Stomach smooth muscle (tissue), 2 donors: ENCODE measurements at regions not wholly inside any gene's neighbourhood (a gene's known extent, or its start where the extent isn't known, plus 50 kb on each side); places are given as distances from the start of the nearest gene placed in this dataset.

Source experiments
- H3K27ac ChIP-seq: one replicate; pipeline ENCODE4 v1.7.0; 2013; ENCODE audit warnings: mild to moderate bottlenecking, low read length, inconsistent platforms
- H3K27me3 ChIP-seq, 2 donors: one replicate each; pipeline ENCODE4 v1.7.0; 2013; ENCODE audit warnings: low read length in 2 of 2; ENCODE audit not compliant: insufficient read depth in 2 of 2, control insufficient read depth in 1 of 2
- H3K36me3 ChIP-seq, 2 donors: one replicate each; pipeline ENCODE4 v1.7.0; 2013; ENCODE audit warnings: low read length in 2 of 2; ENCODE audit not compliant: control insufficient read depth in 2 of 2, insufficient read depth in 2 of 2
- H3K4me1 ChIP-seq: one replicate; pipeline ENCODE4 v1.7.0; 2013; ENCODE audit warnings: low read length; ENCODE audit not compliant: control insufficient read depth, insufficient read depth
- H3K4me3 ChIP-seq, 2 donors: one replicate each; pipeline ENCODE4 v1.7.0; 2013; ENCODE audit warnings: low read length in 2 of 2
- H3K9ac ChIP-seq, 2 donors: one replicate each; pipeline ENCODE4 v1.7.0; 2013; ENCODE audit warnings: low read length in 2 of 2, mild to moderate bottlenecking in 1 of 2
- H3K9me3 ChIP-seq, 2 donors: one replicate each; pipeline ENCODE4 v1.7.0; 2013; ENCODE audit warnings: low read length in 2 of 2; ENCODE audit not compliant: control insufficient read depth in 2 of 2
- donor health status: healthy.
- donor health status: Pancreatic carcinoma.

GRCh38 chr9:88642336-88642735, 107.4 kb downstream of the NXNL2 start:
- Histone ChIP-seq H3K4me1 (no peaks in the 10 kb centered on the region), H3K4me3 (no peak overlapping the region), H3K9me3 (peaks cover 0 to 5% of the 10 kb centered on the region in 2 donors), H3K36me3 (no peaks in the 10 kb centered on the region), H3K27me3 (no peaks in the 10 kb centered on the region), H3K27ac (no peak overlapping the region), H3K9ac (no peak overlapping the region)

GRCh38 chr9:88643931-88644330, 109.0 kb downstream of the NXNL2 start:
- Histone ChIP-seq H3K9me3 (peaks cover 0 to 5% of the 10 kb centered on the region in 2 donors), H3K27me3 (no peaks in the 10 kb centered on the region), H3K4me1 (no peaks in the 10 kb centered on the region), H3K36me3 (no peaks in the 10 kb centered on the region), H3K4me3 (no peak overlapping the region), H3K9ac (no peak overlapping the region), H3K27ac (no peak overlapping the region)

GRCh38 chr9:88645172-88645878, 110.3 kb downstream of the NXNL2 start:
- Histone ChIP-seq H3K4me1 (no peaks in the 10 kb centered on the region), H3K9ac (no peak overlapping the region), H3K27ac (no peak overlapping the region), H3K9me3 (peaks cover 0 to 5% of the 10 kb centered on the region in 2 donors), H3K27me3 (no peaks in the 10 kb centered on the region), H3K4me3 (peak overlapping the region in 1 of 2 donors; percentile 8), H3K36me3 (no peaks in the 10 kb centered on the region)

GRCh38 chr9:88645879-88646199, 110.9 kb downstream of the NXNL2 start:
- no peak overlapping the region for H3K27ac ChIP-seq
- H3K9ac ChIP-seq = no peak overlapping the region

GRCh38 chr9:88646539-88647300, 111.7 kb downstream of the NXNL2 start:
- H3K4me1 ChIP-seq = no peaks in the 10 kb centered on the region
- H3K9ac ChIP-seq = no peak overlapping the region
- no peaks in the 10 kb centered on the region for H3K36me3 ChIP-seq
- no peak overlapping the region for H3K4me3 ChIP-seq
- no peak overlapping the region for H3K27ac ChIP-seq
- H3K27me3 ChIP-seq = no peaks in the 10 kb centered on the region
- H3K9me3 ChIP-seq = peaks cover 0 to 5% of the 10 kb centered on the region in 2 donors

More at GRCh38 chr9:88645879-88646199, 110.9 kb downstream of the NXNL2 start:
- Histone ChIP-seq H3K4me3 (peak overlapping the region in 1 of 2 donors; percentile 8), H3K27me3 (no peaks in the 10 kb centered on the region), H3K36me3 (no peaks in the 10 kb centered on the region), H3K9me3 (peaks cover 0 to 5% of the 10 kb centered on the region in 2 donors), H3K4me1 (no peaks in the 10 kb centered on the region)

GRCh38 chr9:88651682-88652633, 117.0 kb downstream of the NXNL2 start:
- H3K9ac ChIP-seq = no peak overlapping the region
- H3K9me3 ChIP-seq = no peaks in the 10 kb centered on the region
- no peaks in the 10 kb centered on the region for H3K36me3 ChIP-seq
- no peaks in the 10 kb centered on the region for H3K4me1 ChIP-seq
- H3K27me3 ChIP-seq = no peaks in the 10 kb centered on the region
- H3K27ac ChIP-seq = peak overlapping the region; percentile 37
- no peak overlapping the region for H3K4me3 ChIP-seq

GRCh38 chr9:88652876-88653275, 117.9 kb downstream of the NXNL2 start:
- Histone ChIP-seq H3K9ac (no peak overlapping the region), H3K27ac (peak overlapping the region; percentile 37), H3K4me1 (no peaks in the 10 kb centered on the region), H3K4me3 (no peak overlapping the region), H3K9me3 (no peaks in the 10 kb centered on the region), H3K36me3 (no peaks in the 10 kb centered on the region), H3K27me3 (no peaks in the 10 kb centered on the region)

GRCh38 chr9:88653406-88653805, 118.4 kb downstream of the NXNL2 start:
- Histone ChIP-seq H3K9me3 (no peaks in the 10 kb centered on the region), H3K27ac (no peak overlapping the region), H3K9ac (no peak overlapping the region), H3K36me3 (no peaks in the 10 kb centered on the region), H3K4me1 (no peaks in the 10 kb centered on the region), H3K4me3 (no peak overlapping the region), H3K27me3 (no peaks in the 10 kb centered on the region)

- no peaks in the 10 kb centered on the region for H3K36me3 ChIP-seq
- no peak overlapping the region for H3K9ac ChIP-seq
- H3K9me3 ChIP-seq = no peaks in the 10 kb centered on the region
- no peaks in the 10 kb centered on the region for H3K27me3 ChIP-seq
- H3K4me3 ChIP-seq = no peak overlapping the region
- H3K4me1 ChIP-seq = no peaks in the 10 kb centered on the region
- H3K27ac ChIP-seq = no peak overlapping the region
These were observed 118.9 kb downstream of the NXNL2 start for GRCh38 chr9:88653911-88654310.

- Histone ChIP-seq H3K9ac (no peak overlapping the region), H3K27ac (no peak overlapping the region)
These were observed 122.9 kb downstream of the NXNL2 start for GRCh38 chr9:88657893-88658292.

More at GRCh38 chr9:88657893-88658292, 122.9 kb downstream of the NXNL2 start:
- no peaks in the 10 kb centered on the region for H3K36me3 ChIP-seq
- no peaks in the 10 kb centered on the region for H3K4me1 ChIP-seq
- H3K9me3 ChIP-seq = no peaks in the 10 kb centered on the region
- no peak overlapping the region for H3K4me3 ChIP-seq
- H3K27me3 ChIP-seq = no peaks in the 10 kb centered on the region
